GM19397 (cell line): ENCODE measurements at regions not wholly inside any gene's neighbourhood (a gene's known extent, or its start where the extent isn't known, plus 50 kb on each side); places are given as distances from the start of the nearest gene placed in this dataset.
"Not testable (repeated sequence)": the region's sequence is repeated elsewhere in the genome, so short reads cannot be mapped to it uniquely, and the experiment has no call there.

Experiments used
- ATAC-seq: cut with Tn5 transposase; IDR thresholded peaks from one replicate; pipeline ENCODE4 v1.9.1; 2021; ENCODE audit warnings: mild to moderate bottlenecking, moderate library complexity; ENCODE audit not compliant: unreplicated experiment

DNA sequence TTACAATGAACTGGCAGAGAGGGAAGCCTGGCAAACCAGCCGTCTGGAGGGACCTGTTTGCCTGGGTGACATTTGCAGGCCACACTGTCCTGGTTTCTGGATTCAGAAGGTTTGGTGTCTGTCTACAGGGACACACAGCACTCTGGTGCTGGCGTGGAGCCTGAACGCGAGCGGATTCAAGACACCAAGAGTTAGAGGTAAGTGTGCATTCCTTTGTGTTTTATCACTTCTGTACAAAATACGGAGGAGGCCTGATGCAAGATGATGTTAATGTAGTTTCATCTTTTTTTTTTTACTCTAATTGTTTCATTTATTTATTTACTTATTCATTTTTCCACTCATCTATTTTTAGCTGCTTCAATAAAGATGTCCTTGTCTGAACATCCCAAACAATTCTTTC lies 485.3 kb upstream of the ADARB2 start:
- no peak for ATAC-seq

DNA sequence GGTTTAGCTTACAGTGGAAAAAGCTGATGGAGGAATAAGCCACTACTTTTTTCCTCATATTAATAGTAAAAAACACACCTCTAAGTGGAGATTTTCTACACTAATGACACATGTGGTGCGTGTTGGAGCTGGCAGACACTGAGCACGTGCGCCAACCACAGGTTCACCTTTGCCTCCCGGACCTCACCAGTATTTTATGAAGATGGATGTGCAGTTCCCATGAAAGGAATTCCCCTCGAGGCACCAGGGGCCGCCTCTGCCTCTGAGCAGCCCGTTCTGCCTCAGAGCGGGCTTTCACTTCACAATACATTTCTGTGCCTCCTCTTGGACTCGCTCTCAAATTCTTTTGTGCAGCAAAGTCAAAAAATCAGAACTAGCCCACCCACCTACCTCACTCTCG lies 477.5 kb upstream of the ADARB2 start:
- no peak for ATAC-seq

- ATAC-seq = no peak
Measured at GRCh38 chr10:2214092-2214491, 476.8 kb upstream of the ADARB2 start.

- ATAC-seq = no peak
Measured at GRCh38 chr10:2212244-2212834, 475.0 kb upstream of the ADARB2 start.

- ATAC-seq = no peak
Measured at GRCh38 chr10:2210088-2210487, 472.8 kb upstream of the ADARB2 start.

- no peak for ATAC-seq
Measured at GRCh38 chr10:2208106-2208505, 470.8 kb upstream of the ADARB2 start.

DNA sequence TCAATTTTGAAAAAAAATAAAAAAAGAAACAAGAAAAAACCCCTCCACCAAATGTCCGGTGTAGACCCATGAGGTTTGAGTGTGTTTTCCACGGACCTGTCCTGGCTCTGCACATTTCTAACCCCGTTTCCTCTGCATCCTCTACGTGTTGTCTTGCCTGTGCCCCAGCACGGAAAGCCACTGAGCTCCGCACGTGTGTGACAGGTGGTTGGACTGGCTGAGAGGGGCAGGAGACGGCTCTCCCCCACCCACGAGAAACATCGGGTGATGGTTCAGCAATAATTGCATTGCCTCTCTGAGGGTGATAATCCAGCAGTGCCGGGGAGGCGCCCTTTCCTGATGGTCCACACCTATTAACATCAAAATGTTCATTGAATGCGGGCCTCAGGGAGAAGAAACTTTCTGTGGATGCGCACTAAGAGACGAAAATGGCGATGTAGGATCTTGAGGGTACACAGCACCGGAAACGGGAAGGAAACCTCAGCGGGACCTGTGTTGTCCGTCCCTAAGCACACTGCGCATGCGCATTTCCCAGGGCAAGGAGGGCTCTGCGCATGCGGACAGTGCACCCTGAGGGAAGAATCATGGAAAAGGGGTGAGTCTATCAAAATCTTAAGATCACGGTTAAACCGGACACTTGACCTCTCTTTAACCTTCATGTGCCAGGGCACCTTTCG lies 470.1 kb upstream of the ADARB2 start:
- no peak for ATAC-seq

- no peak for ATAC-seq
Measured at GRCh38 chr10:2205406-2205805, 468.1 kb upstream of the ADARB2 start.

GRCh38 chr10:2202401-2202800 lies 465.1 kb upstream of the ADARB2 start:
- ATAC-seq = no peak

GRCh38 chr10:2201534-2202099 lies 464.3 kb upstream of the ADARB2 start:
- no peak for ATAC-seq

DNA sequence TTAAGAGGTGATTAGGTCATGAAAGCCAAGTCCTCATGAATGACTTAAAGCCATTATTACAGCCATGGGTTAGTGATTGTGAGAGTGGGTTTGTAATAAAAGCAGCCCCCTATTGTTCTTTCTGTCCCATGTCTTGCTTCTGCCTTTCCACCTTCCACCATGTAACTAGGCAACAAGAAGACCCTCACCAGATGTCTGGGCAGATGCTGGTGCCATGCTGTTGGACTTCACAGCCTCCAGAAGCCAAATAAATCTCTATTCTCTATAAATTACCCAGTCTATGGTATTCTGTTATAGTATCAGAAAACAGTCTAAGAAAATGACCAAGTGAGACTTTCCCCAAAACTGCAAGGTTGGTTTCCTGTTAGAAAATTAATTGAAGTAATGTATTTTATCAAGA lies 460.3 kb upstream of the ADARB2 start:
- no peak for ATAC-seq

- no peak for ATAC-seq
Measured at GRCh38 chr10:2196272-2196671, 458.9 kb upstream of the ADARB2 start.

GRCh38 chr10:2189356-2189755 lies 452.0 kb upstream of the ADARB2 start:
- not testable (repeated sequence) for ATAC-seq

DNA sequence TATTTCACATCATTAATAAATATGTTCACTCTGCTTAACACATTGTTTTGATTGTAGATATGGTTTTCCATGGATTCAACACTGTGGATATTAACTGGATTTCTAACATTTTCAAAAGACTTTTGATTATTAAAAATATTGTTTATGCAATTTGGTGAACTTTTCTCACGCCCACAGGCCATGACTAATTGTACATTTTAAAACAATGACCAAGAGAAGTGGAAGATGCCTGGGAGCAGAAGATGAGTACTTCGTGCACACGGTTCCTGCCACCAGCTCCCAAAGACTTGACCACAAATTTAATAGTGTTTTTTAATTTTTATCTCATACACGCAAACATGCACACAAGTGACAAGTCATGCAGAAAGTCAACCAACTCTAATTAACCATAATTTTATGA lies 451.0 kb upstream of the ADARB2 start:
- no peak for ATAC-seq

DNA sequence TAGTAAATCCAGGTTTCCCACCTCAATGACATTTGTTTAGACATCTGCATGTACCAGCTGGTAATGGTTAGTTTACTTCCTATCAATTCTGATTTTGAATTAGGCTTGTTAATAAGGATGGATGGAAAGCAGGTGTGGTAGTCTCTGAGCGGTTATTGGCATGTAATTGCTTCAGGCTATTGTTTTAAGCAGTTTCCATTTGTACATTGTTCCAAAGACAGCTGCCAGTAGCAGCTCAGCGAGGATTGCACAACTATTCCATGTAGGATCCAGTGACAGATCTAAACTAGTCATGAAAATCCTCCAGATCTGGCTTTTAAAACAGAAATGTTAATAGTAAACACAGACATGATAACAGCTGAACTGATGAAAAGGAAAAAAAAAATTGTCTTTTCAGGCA lies 436.0 kb upstream of the ADARB2 start:
- ATAC-seq = no peak

GRCh38 chr10:2165771-2166460 lies 428.6 kb upstream of the ADARB2 start:
- ATAC-seq = no peak

GRCh38 chr10:2150288-2150687 lies 413.0 kb upstream of the ADARB2 start:
- no peak for ATAC-seq

- no peak for ATAC-seq
Measured at GRCh38 chr10:2145926-2146478, 408.7 kb upstream of the ADARB2 start.

GRCh38 chr10:2145491-2145890 lies 408.2 kb upstream of the ADARB2 start:
- ATAC-seq = no peak

- no peak for ATAC-seq
Measured at GRCh38 chr10:2144584-2144983, 407.3 kb upstream of the ADARB2 start.

- no peak for ATAC-seq
Measured at GRCh38 chr10:2143213-2143835, 406.0 kb upstream of the ADARB2 start.
